ENCODE measurements at regions not wholly inside any gene's neighbourhood (a gene's known extent, or its start where the extent isn't known, plus 50 kb on each side); places are given as distances from the start of the nearest gene placed in this dataset.

DNA sequence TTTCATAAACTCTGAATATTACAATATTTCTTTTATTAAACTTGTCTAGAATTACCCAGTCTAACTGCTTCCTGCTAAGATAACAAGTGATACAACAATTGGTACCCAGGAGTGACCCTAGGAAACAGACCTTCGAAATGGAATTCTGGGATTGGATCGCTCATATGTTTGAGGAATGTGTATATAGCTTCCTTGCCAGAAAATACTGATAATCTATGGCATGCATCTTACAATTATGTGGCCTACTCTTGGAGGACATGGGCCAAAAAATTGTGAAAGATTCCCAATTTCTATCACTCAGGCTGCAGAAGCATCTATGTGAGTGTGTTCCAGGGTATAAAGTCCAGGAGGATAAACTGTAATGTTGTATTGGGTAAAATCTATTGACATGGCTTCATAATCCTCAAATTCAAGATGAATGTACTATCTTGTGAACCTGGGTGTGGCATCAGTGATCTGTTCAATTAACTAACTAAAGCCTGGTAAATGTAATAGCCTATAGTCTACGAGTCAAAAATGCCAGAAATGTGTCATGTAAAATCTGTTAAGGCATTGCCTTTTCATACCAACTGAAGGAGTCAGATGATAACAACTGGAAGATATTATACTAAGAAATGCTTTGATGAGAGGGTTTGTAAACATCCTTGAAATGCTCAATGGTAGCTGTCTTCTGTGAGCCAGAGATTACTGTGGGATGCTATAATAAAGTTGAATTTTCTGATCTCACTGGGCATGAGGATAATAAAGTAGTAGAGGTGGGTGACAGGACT, 1499.3 kb downstream of the PCDH7 start:
- no peak for DNase-seq (ENCODE audit: low spot score in 2 of 2)
- H3K9me3 Mint-ChIP-seq, result peaks cover 4 to 11% of the 10 kb centered on the region in 2 donors
- no peaks in the 10 kb centered on the region for H3K36me3 Mint-ChIP-seq
- no peak for ATAC-seq
- no peak overlapping the region for H3K27ac Mint-ChIP-seq

DNA sequence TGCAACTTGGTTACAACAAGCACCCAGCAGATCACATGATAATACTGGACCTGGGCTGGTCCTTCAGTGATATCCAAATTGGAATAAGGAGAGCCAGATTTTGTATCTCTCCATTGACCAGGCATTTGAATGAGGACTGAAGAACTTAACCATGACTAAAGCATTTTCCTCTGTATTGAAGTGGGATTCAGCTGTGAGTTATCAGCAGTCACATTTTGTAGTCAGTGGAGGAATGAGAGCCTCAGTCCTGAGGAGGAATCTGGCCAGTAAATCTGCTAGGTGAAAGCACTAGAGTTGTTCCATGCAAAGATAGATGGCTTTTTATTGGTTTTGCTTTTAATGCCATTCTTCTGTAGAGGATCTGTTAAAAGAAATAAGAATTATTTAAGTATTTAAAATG, 1506.0 kb downstream of the PCDH7 start:
- H3K36me3 Mint-ChIP-seq, result no peaks in the 10 kb centered on the region
- DNase-seq (ENCODE audit: low spot score in 2 of 2), result no peak
- H3K9me3 Mint-ChIP-seq, result peaks cover 4 to 8% of the 10 kb centered on the region in 2 donors
- H3K27ac Mint-ChIP-seq, result no peak overlapping the region
- ATAC-seq, result no peak

DNA sequence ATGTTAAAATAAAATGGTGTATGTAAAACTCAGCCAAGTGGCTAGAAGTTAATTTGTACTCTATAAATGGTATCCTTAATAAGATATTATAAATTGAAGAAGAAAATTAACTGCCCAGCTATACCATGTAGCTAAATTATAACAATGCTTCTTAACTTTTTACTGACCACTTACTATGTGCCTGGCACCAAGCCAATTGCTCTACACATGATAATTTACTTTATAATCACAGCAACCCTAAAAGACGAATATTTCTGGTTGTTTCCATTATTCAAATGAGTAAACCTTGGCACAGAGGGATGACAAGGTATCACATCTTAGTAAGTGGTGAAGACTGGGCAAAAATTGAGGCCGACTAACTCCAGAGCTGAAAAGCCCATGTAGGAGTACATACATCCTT, 1506.6 kb downstream of the PCDH7 start:
- H3K9me3 Mint-ChIP-seq, result peaks cover 4 to 8% of the 10 kb centered on the region in 2 donors
- H3K27ac Mint-ChIP-seq, result no peak overlapping the region
- ATAC-seq, result no peak
- DNase-seq (ENCODE audit: low spot score in 2 of 2), result no peak
- H3K36me3 Mint-ChIP-seq, result no peaks in the 10 kb centered on the region

DNA sequence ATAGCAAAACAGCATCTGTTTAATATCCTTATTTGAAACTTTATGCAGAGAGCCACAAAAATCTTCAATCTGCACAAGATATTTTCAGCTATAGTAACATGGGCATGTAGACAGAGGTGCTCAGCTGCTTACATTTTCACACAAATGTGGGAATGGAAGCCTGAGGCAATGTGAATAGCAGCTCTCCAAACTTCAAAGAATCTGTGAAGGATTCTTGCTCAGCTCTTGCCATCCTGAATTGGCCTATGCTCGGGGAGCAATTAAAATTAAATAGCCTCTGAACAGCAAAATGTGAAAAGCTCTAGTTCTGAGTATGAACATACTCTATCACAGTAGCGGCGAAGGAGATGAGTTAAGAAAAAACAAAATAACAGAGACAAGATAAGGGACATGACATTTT, 1523.8 kb downstream of the PCDH7 start:
- no peak overlapping the region for H3K27ac Mint-ChIP-seq
- DNase-seq (ENCODE audit: low spot score in 2 of 2) (no peak), ATAC-seq (no peak)
- H3K36me3 Mint-ChIP-seq, result no peaks in the 10 kb centered on the region
- H3K9me3 Mint-ChIP-seq, result peaks cover 11 to 14% of the 10 kb centered on the region in 2 donors

DNA sequence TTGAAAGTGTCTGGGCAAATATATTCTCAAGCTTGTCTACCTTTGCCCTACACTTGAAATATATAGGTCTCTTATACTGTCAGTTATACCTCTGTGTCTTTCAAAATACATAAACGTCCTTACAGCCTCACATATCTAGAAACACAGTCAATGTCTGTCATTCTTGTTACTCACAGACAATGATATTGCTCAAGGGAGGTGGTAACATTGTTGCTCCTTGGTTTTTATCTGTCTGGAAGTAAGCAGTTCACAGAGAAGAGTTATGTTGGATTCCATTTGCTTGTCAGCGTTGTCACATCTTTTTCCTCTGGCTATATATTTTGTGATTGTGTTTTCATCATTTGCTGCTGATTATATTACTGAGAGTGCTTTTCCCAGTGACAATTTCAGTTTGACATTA, 1528.9 kb downstream of the PCDH7 start:
- Mint-ChIP-seq H3K9me3 (peaks cover 17 to 23% of the 10 kb centered on the region in 2 donors), H3K27ac (no peak overlapping the region), H3K36me3 (no peaks in the 10 kb centered on the region)
- DNase-seq (ENCODE audit: low spot score in 2 of 2) (no peak), ATAC-seq (no peak)

DNA sequence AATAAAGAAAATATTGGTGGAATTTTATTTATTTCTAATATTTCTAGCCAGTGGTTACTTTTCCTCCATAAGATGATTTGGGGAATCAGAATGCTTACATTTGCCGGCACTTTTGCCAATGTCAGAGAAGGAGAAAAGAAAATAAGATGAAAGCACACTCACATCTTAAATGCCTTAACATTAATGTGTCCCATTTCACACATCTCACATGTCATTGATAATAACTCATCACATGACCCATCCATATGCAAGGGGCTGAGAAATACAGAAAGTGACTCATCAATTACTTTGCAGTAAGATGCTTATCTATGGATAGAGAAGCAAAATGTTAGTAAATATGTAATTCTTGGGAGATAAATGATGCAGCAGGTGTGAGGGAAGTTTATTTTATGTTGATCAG, 1531.0 kb downstream of the PCDH7 start:
- Mint-ChIP-seq H3K36me3 (no peaks in the 10 kb centered on the region), H3K27ac (no peak overlapping the region), H3K9me3 (peaks cover 11 to 21% of the 10 kb centered on the region in 2 donors)
- ATAC-seq (no peak), DNase-seq (ENCODE audit: low spot score in 2 of 2) (no peak)

DNA sequence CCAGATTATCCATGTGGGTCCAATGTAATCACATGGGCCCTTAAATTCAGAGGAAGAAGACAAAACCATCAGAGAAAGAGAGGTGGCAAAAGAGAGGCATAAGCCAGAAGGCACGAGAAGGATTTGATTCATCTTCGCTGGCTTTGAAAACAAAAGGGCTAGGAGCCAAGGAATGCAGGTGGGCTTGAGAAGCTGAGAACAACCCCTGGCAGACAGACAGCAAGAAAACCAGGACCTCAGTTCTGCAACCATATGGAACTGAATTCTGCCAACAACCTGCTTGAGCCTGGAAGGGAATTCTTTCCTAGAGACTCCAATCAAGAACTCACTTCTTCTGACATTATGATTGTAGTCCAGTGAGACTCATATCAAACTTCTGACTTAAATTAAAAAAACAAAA, 1531.8 kb downstream of the PCDH7 start:
- no peak for ATAC-seq

DNA sequence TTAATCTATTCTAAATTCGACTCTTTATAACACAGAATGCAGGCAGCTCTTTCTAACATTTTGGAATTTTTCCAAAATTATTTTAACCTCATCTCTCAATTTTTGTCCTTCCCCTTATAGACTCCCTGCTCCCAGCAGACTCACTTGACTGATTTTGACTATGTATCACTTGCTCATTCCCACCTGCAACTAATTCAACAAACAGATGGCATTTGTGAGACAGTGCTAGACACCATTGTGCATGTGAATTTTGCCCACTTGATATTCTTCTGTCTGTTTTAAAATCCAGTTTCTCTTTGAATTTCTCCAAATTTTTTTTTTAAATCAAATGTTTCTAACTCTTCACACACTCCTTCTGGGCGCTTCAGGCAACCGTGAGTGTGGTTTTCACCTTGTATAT, 1534.0 kb downstream of the PCDH7 start:
- no peak for DNase-seq (ENCODE audit: low spot score in 2 of 2)
- ATAC-seq, result no peak
- Mint-ChIP-seq H3K9me3 (peaks cover 16 to 27% of the 10 kb centered on the region in 2 donors), H3K36me3 (no peaks in the 10 kb centered on the region), H3K27ac (no peak overlapping the region)

More for the DNA sequence above, 1531.8 kb downstream of the PCDH7 start:
- Mint-ChIP-seq H3K27ac (no peak overlapping the region), H3K36me3 (no peaks in the 10 kb centered on the region), H3K9me3 (peaks cover 11 to 21% of the 10 kb centered on the region in 2 donors)
- DNase-seq (ENCODE audit: low spot score in 2 of 2), result no peak

DNA sequence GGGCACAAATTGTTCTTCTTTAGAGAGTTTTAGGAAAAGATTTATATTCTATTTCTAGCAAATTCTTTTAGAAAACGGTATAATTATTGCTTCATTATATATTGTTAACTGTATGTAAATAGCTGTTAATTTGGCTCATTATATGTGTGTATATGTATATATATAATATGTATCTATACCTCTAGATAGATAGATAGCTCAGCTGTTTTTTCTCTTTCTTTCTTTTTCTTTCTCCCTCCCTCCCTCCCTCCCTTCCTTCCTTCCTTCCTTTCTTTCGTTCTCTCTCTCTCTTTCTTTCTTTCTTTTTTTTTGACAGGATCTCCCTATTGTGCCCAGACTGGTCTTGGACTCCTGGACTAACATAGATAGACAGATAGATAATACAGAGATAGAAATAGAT, 1538.8 kb downstream of the PCDH7 start:
- Mint-ChIP-seq H3K9me3 (peaks cover 5 to 13% of the 10 kb centered on the region in 2 donors), H3K27ac (no peak overlapping the region), H3K36me3 (no peaks in the 10 kb centered on the region)
- DNase-seq (ENCODE audit: low spot score in 2 of 2) (no peak), ATAC-seq (no peak)

DNA sequence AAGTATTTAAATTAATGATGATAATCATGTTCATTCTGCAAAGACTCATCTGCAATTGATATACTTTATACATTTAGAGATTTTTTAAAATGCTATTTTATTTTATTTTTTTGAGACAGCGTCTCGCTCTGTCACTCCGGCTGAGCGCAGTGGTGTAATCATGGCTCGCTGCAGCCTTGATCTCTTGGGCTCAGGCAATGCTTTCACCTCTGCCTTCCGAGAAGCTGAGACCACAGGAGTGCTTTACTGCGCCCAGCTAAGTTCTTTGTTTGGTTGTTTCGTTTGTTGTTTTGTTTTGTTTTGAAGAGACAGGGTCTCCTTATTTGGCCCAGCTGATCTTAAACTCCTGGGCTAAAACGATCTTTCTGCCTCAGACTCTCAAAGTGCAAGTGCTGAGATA, 1541.0 kb downstream of the PCDH7 start:
- Mint-ChIP-seq H3K9me3 (peaks cover 5 to 10% of the 10 kb centered on the region in 2 donors), H3K27ac (no peak overlapping the region), H3K36me3 (no peaks in the 10 kb centered on the region)
- DNase-seq (ENCODE audit: low spot score in 2 of 2) (no peak), ATAC-seq (no peak)

DNA sequence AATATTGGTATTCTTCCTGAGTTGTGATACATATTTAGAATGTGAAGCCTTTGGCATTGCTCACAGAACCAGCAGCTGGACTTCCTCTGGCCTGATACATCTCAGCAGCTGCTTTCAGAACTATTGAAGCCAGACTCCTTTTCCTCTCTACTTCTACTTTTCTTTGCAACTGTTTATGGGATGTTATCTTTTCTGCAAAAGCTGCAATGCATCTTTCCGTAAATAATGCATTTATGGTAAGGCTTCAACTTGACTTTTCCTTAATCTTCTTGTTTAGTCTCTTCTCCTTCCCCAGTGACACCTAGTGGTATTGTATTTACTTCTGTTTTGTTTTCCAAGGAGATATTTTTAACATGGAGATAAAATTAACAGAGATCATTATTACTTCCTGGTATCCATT, 1548.7 kb downstream of the PCDH7 start:
- no peak overlapping the region for H3K27ac Mint-ChIP-seq
- peaks cover 0 to 4% of the 10 kb centered on the region in 2 donors for H3K36me3 Mint-ChIP-seq
- no peak for DNase-seq (ENCODE audit: low spot score in 2 of 2)
- peaks cover 19 to 30% of the 10 kb centered on the region in 2 donors for H3K9me3 Mint-ChIP-seq
- no peak for ATAC-seq

DNA sequence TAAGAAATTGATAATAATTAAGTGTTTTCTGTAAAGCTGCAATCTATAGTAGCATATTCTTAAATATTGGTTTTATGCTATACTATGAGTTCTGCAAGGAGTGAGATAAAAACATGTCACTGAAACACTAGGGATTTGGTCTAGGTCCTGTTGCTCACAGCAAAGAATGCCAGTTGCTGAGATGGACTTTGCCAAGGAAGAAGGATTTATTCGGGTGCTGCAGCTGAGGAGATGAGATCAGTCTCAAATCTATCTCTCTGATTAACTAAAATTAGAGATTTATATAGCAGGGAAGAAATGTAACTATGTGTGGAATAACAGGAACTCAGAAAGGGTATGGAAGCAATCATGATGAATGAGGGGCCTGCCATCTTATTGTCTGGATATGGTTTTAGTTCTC, 1569.9 kb downstream of the PCDH7 start:
- Mint-ChIP-seq H3K27ac (no peak overlapping the region), H3K36me3 (no peaks in the 10 kb centered on the region), H3K9me3 (peaks cover 3 to 4% of the 10 kb centered on the region in 2 donors)
- DNase-seq (ENCODE audit: low spot score in 2 of 2) (no peak), ATAC-seq (no peak)

DNA sequence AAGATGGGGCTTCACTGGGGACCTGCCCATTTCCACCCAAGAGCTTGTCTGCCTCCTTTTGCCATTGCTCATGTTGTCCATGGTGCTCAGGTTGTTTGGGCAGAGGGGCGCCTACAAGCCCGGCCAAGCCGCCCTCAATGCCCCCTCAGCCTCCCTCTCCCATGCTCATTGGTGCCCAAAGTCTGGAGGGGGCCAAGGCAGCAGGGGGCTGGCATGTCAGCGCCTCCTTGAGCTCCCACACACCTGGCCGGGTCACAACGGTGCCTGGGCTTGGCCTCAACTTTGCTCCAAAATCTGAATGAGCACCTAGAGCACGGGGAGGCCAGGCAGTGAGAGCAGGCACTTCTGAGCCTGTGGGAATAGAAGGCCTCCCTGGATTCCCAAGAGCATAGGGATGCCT, 1598.8 kb downstream of the PCDH7 start:
- no peak for DNase-seq (ENCODE audit: low spot score in 2 of 2)
- ATAC-seq, result no peak
- Mint-ChIP-seq H3K36me3 (peaks cover 0 to 11% of the 10 kb centered on the region in 2 donors), H3K9me3 (peaks cover 27 to 35% of the 10 kb centered on the region in 2 donors), H3K27ac (no peak overlapping the region)

DNA sequence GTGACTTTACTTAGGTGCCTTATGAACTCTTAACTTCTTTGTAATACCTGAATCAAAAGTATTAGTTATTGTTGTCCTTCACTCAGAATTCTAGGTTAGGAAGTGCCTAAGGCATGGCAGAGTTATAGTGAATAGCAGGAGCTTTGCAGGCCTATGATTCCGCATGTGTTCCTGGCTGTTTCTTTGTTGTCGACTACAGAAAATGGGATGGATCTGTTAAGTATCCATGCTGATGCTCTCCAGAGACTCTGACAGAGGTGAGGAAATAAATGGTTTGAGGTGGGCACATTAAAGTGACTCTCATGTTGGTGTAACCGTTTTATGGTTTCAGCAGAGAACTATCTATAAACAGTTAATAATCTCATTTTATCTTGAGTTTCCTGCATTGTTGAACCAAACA, 1601.3 kb downstream of the PCDH7 start:
- Mint-ChIP-seq H3K27ac (no peak overlapping the region), H3K36me3 (peaks cover 0 to 18% of the 10 kb centered on the region in 2 donors), H3K9me3 (peaks cover 45 to 50% of the 10 kb centered on the region in 2 donors)
- ATAC-seq (no peak), DNase-seq (ENCODE audit: low spot score in 2 of 2) (no peak)

DNA sequence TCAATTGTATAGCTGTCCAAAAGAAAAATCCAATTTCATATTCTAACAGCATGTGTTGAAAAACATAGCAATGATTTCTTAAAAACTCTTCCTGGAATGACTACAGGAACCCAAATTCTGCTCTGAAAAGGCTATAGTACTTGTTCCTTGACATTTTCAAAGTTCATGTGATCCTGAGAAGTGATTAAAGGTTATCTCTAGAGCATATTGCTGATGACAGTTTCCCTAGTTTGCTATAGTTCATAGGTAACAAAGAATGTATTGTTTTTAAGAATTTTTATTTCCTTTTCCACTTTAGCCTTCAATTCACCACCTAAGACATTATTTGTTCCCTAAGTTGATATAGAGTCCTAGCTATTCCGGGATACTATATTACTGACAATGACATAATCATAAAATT, 1614.6 kb downstream of the PCDH7 start:
- DNase-seq (ENCODE audit: low spot score in 2 of 2) (no peak), ATAC-seq (no peak)
- no peak overlapping the region for H3K27ac Mint-ChIP-seq
- H3K9me3 Mint-ChIP-seq, result peaks cover 15 to 21% of the 10 kb centered on the region in 2 donors
- H3K36me3 Mint-ChIP-seq, result peaks cover 0 to 4% of the 10 kb centered on the region in 2 donors

DNA sequence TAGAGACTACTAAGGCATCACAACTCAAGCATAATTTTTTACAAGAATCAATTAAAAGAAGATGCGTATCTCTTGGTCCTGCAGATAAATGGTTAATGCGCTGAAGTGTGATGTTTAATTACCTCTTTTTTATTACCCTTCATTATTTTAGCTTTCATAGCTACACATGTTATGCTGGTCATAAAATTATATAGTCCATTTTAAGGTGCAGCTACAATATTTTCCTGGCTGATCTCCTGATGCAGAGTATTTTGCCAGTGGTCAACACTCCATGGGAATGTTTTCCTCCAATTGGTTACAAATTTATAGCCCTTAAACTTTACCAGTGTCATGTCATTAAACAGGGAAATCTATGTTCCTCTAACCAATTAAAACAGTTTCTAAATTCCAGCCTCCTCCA, 1617.2 kb downstream of the PCDH7 start:
- H3K36me3 Mint-ChIP-seq, result no peaks in the 10 kb centered on the region
- peaks cover 20 to 25% of the 10 kb centered on the region in 2 donors for H3K9me3 Mint-ChIP-seq
- ATAC-seq (no peak), DNase-seq (ENCODE audit: low spot score in 2 of 2) (no peak)
- H3K27ac Mint-ChIP-seq, result no peak overlapping the region

DNA sequence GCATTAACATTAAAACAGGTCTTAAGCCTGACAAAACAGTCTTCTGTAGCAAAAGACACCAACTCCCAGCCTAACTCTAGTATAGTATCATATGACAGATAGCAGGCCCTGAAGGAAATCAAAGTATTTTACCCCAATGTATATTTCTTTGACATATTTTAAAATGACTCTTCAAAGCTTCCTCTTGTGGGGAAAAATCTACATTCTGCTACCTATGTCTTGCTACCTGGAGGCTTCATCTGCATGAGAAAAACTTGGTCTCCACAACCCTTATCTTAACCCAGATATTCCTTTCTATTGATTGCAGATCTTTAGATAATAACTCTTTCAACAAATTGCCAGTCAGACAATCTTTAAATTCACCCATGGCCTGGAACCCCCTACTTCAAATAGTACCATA, 1620.4 kb downstream of the PCDH7 start:
- Mint-ChIP-seq H3K36me3 (no peaks in the 10 kb centered on the region), H3K9me3 (peaks cover 19 to 20% of the 10 kb centered on the region in 2 donors), H3K27ac (no peak overlapping the region)
- DNase-seq (ENCODE audit: low spot score in 2 of 2) (no peak), ATAC-seq (no peak)

DNA sequence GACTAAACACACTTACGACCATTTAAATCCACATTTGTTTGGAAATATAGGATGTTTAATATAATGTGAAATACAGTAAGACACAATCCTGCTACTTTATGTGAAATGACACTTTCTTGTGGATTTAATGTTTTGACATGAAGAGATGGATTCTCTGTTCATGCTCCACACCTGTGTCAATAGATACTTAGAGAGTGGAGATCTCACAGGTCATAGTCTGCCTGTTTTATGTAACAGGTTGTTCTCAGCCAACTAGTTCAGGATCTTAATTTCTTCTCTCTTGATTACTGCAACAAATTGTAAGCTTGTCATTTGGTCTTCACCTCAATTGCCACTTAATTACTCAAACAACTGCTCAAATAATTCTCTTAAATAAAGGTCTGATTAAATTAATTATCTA, 1621.2 kb downstream of the PCDH7 start:
- Mint-ChIP-seq H3K9me3 (peaks cover 18% of the 10 kb centered on the region in 2 donors), H3K36me3 (no peaks in the 10 kb centered on the region), H3K27ac (no peak overlapping the region)
- DNase-seq (ENCODE audit: low spot score in 2 of 2) (no peak), ATAC-seq (no peak)

Data from activated naive CD4-positive, alpha-beta T cell treated with anti-CD3 and anti-CD28 coated beads, Interleukin-2, amount 50 U/mL, for 72 hours (primary cell).